ENCODE measurements at regions not wholly inside any gene's neighbourhood (a gene's known extent, or its start where the extent isn't known, plus 50 kb on each side); places are given as distances from the start of the nearest gene placed in this dataset.

DNA sequence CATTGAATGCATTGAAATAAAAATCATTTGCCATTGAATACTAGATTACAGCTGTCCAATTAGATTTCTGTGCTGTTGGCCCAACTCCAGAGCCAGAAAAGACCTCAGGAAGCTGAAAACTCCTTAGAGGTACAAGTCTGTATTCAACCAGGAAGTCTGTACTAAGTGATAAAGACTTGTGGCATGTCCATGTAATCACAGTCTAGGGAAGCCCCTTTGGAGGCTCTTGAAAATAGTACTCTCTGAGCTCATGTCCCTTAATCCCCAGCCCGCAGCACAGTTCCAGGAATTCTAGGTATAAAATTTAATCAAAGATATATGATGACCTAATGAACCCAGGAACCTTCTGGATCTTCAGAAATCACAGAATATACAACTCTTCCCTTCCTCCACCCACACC lies 279.4 kb downstream of the RSL24D1 start:
- no peaks in the 10 kb centered on the region for H3K4me1 ChIP-seq (ENCODE audit: control insufficient read depth in 2 of 2, insufficient read depth in 1 of 2, low read depth in 1 of 2, low read length in 2 of 2)
- H3K9me3 ChIP-seq (replicated peaks in 1 of 2; ENCODE audit: control insufficient read depth in 2 of 2, insufficient read depth in 1 of 2, low read depth in 1 of 2, low read length in 2 of 2) = no peaks in the 10 kb centered on the region
- H3K4me3 ChIP-seq (ENCODE audit: low read length in 2 of 2) = no peak overlapping the region

GRCh38 chr15:54915380-54915779 lies 281.4 kb downstream of the RSL24D1 start:
- H3K27ac ChIP-seq (replicated peaks; ENCODE audit: low read length) = no peak overlapping the region
- no peak overlapping the region for H3K18ac ChIP-seq (ENCODE audit: low read length)
- H2AK5ac ChIP-seq (ENCODE audit: low read depth, low read length) = no peak overlapping the region
- no peak overlapping the region for H3K4ac ChIP-seq (ENCODE audit: low read length)
- no peaks in the 10 kb centered on the region for H3K27me3 ChIP-seq (ENCODE audit: control insufficient read depth in 3 of 3, insufficient read depth in 3 of 3, low read depth in 1 of 3, low read length in 3 of 3)
- H4K8ac ChIP-seq (ENCODE audit: low read depth, low read length) = no peak overlapping the region
- H3K9me3 ChIP-seq (replicated peaks in 1 of 2; ENCODE audit: control insufficient read depth in 2 of 2, insufficient read depth in 1 of 2, low read depth in 1 of 2, low read length in 2 of 2) = no peaks in the 10 kb centered on the region
- no peak overlapping the region for H2BK120ac ChIP-seq (ENCODE audit: low read depth, low read length)
- H3K9ac ChIP-seq (ENCODE audit: low read depth, low read length, poor library complexity) = no peak overlapping the region
- no peaks in the 10 kb centered on the region for H3K36me3 ChIP-seq (replicated peaks in 1 of 2; ENCODE audit: control insufficient read depth in 2 of 2, insufficient read depth in 2 of 2, low read length in 2 of 2)
- H2AFZ ChIP-seq (ENCODE audit: low read length) = no peak overlapping the region
- no peak overlapping the region for H2BK5ac ChIP-seq (ENCODE audit: low read length)
- no peaks in the 10 kb centered on the region for H3K4me1 ChIP-seq (ENCODE audit: control insufficient read depth in 2 of 2, insufficient read depth in 1 of 2, low read depth in 1 of 2, low read length in 2 of 2)
- DNase-seq (ENCODE audit: low spot score) = no peak
- no peaks in the 10 kb centered on the region for H3K79me1 ChIP-seq (ENCODE audit: low read depth, low read length)
- H3K23ac ChIP-seq (ENCODE audit: low read depth, low read length, poor library complexity) = no peak overlapping the region
- no peak overlapping the region for H2BK12ac ChIP-seq (ENCODE audit: low read length)
- no peak overlapping the region for H4K91ac ChIP-seq (ENCODE audit: low read depth, low read length, poor library complexity)
- H3K4me3 ChIP-seq (ENCODE audit: low read length in 2 of 2) = no peak overlapping the region
- no peak overlapping the region for H3K14ac ChIP-seq (ENCODE audit: low read length)
- H3K4me2 ChIP-seq (ENCODE audit: insufficient read depth, low read length, poor library complexity, severe bottlenecking) = no peak overlapping the region
- H2BK15ac ChIP-seq (ENCODE audit: low read length) = no peak overlapping the region

More for the DNA sequence above, 279.4 kb downstream of the RSL24D1 start:
- Histone ChIP-seq H2BK5ac (ENCODE audit: low read length) (no peak overlapping the region), H4K8ac (ENCODE audit: low read depth, low read length) (no peak overlapping the region), H3K4me2 (ENCODE audit: insufficient read depth, low read length, poor library complexity, severe bottlenecking) (no peak overlapping the region), H3K27ac (replicated peaks; ENCODE audit: low read length) (no peak overlapping the region), H3K27me3 (ENCODE audit: control insufficient read depth in 3 of 3, insufficient read depth in 3 of 3, low read depth in 1 of 3, low read length in 3 of 3) (no peaks in the 10 kb centered on the region), H2BK12ac (ENCODE audit: low read length) (no peak overlapping the region), H2BK120ac (ENCODE audit: low read depth, low read length) (no peak overlapping the region), H2AFZ (ENCODE audit: low read length) (no peak overlapping the region), H2BK15ac (ENCODE audit: low read length) (no peak overlapping the region), H4K91ac (ENCODE audit: low read depth, low read length, poor library complexity) (no peak overlapping the region), H3K23ac (ENCODE audit: low read depth, low read length, poor library complexity) (no peak overlapping the region), H3K14ac (ENCODE audit: low read length) (no peak overlapping the region), H3K18ac (ENCODE audit: low read length) (no peak overlapping the region), H3K36me3 (replicated peaks in 1 of 2; ENCODE audit: control insufficient read depth in 2 of 2, insufficient read depth in 2 of 2, low read length in 2 of 2) (no peaks in the 10 kb centered on the region), H2AK5ac (ENCODE audit: low read depth, low read length) (no peak overlapping the region), H3K4ac (ENCODE audit: low read length) (no peak overlapping the region), H3K9ac (ENCODE audit: low read depth, low read length, poor library complexity) (no peak overlapping the region), H3K79me1 (ENCODE audit: low read depth, low read length) (no peaks in the 10 kb centered on the region)
- WGBS, 2 donors (ENCODE audit: extremely low coverage in 2 of 2, insufficient read length in 2 of 2, insufficient replicate concordance in 1 of 2) = no CpG with 5 or more reads among the region's 1 CpG
- DNase-seq (ENCODE audit: low spot score) = no peak

DNA sequence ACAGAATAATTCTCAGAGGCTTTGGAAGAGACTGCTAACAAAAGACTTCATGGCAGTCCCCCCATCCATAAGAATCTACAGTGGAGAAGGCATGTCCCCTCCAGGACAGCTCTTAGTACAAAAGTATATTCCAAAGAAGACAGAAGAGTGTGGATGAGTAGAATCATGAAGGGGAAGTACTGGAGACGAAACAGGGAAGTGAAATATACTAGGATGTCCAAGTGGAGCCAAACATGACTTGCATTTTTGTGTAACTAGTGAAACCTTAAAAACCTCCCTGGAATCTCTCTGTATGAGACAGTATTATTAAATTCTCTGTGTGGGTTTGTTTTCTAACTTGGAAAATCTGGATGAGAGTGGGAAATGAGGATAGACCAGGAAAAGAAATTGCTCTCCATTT lies 312.4 kb downstream of the RSL24D1 start:
- H3K27ac ChIP-seq (replicated peaks; ENCODE audit: low read length) = no peak overlapping the region
- no peak overlapping the region for H3K9ac ChIP-seq (ENCODE audit: low read depth, low read length, poor library complexity)
- H3K36me3 ChIP-seq (replicated peaks in 1 of 2; ENCODE audit: control insufficient read depth in 2 of 2, insufficient read depth in 2 of 2, low read length in 2 of 2) = peaks cover 0 to 2% of the 10 kb centered on the region in 2 donors
- H3K14ac ChIP-seq (ENCODE audit: low read length) = no peak overlapping the region
- no peak overlapping the region for H2AFZ ChIP-seq (ENCODE audit: low read length)
- no peak overlapping the region for H4K91ac ChIP-seq (ENCODE audit: low read depth, low read length, poor library complexity)
- peaks cover 0 to 6% of the 10 kb centered on the region in 2 donors for H3K9me3 ChIP-seq (replicated peaks in 1 of 2; ENCODE audit: control insufficient read depth in 2 of 2, insufficient read depth in 1 of 2, low read depth in 1 of 2, low read length in 2 of 2)
- H3K4me1 ChIP-seq (ENCODE audit: control insufficient read depth in 2 of 2, insufficient read depth in 1 of 2, low read depth in 1 of 2, low read length in 2 of 2) = no peaks in the 10 kb centered on the region
- no peak overlapping the region for H4K8ac ChIP-seq (ENCODE audit: low read depth, low read length)
- no peak overlapping the region for H2BK15ac ChIP-seq (ENCODE audit: low read length)
- H2BK120ac ChIP-seq (ENCODE audit: low read depth, low read length) = no peak overlapping the region
- no peak overlapping the region for H3K18ac ChIP-seq (ENCODE audit: low read length)
- H3K79me1 ChIP-seq (ENCODE audit: low read depth, low read length) = no peaks in the 10 kb centered on the region
- no CpG with 5 or more reads among the region's 1 CpG for WGBS, 2 donors (ENCODE audit: extremely low coverage in 2 of 2, insufficient read length in 2 of 2, insufficient replicate concordance in 1 of 2)
- H2BK12ac ChIP-seq (ENCODE audit: low read length) = no peak overlapping the region
- H3K4ac ChIP-seq (ENCODE audit: low read length) = no peak overlapping the region
- H2BK5ac ChIP-seq (ENCODE audit: low read length) = no peak overlapping the region
- no peak overlapping the region for H2AK5ac ChIP-seq (ENCODE audit: low read depth, low read length)
- H3K23ac ChIP-seq (ENCODE audit: low read depth, low read length, poor library complexity) = no peak overlapping the region
- no peak overlapping the region for H3K4me3 ChIP-seq (ENCODE audit: low read length in 2 of 2)
- H3K27me3 ChIP-seq (ENCODE audit: control insufficient read depth in 3 of 3, insufficient read depth in 3 of 3, low read depth in 1 of 3, low read length in 3 of 3) = no peaks in the 10 kb centered on the region
- no peak overlapping the region for H3K4me2 ChIP-seq (ENCODE audit: insufficient read depth, low read length, poor library complexity, severe bottlenecking)
- no peak for DNase-seq (ENCODE audit: low spot score)

DNA sequence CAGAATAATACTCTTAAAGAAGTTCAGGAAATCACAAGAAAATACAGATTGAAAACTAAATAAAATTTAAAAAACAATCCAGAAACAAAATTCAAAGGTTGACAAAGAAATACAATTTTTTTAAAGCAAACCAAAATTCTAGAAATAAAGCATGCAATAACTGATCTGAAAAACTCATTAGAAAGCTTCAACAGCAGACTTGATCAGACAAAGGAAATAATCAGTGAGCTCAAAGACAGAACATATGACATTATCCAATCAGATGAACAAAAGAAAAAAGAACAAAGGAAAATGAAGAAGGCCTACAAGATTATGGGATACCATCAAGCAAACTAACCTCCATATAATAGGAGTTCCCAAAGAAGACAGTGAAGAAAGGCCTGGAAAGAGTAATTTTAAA lies 336.8 kb downstream of the RSL24D1 start:
- Histone ChIP-seq H3K4ac (ENCODE audit: low read length) (no peak overlapping the region), H3K27me3 (ENCODE audit: control insufficient read depth in 3 of 3, insufficient read depth in 3 of 3, low read depth in 1 of 3, low read length in 3 of 3) (peaks cover 0 to 3% (median 0%) of the 10 kb centered on the region in 3 experiments), H2BK15ac (ENCODE audit: low read length) (no peak overlapping the region), H2BK5ac (ENCODE audit: low read length) (no peak overlapping the region), H3K4me1 (ENCODE audit: control insufficient read depth in 2 of 2, insufficient read depth in 1 of 2, low read depth in 1 of 2, low read length in 2 of 2) (no peaks in the 10 kb centered on the region), H3K14ac (ENCODE audit: low read length) (no peak overlapping the region), H3K9ac (ENCODE audit: low read depth, low read length, poor library complexity) (no peak overlapping the region), H3K23ac (ENCODE audit: low read depth, low read length, poor library complexity) (no peak overlapping the region), H3K4me3 (ENCODE audit: low read length in 2 of 2) (no peak overlapping the region), H2AFZ (ENCODE audit: low read length) (no peak overlapping the region), H3K9me3 (replicated peaks in 1 of 2; ENCODE audit: control insufficient read depth in 2 of 2, insufficient read depth in 1 of 2, low read depth in 1 of 2, low read length in 2 of 2) (peaks cover 0 to 4% of the 10 kb centered on the region in 2 donors), H2AK5ac (ENCODE audit: low read depth, low read length) (no peak overlapping the region), H3K79me1 (ENCODE audit: low read depth, low read length) (no peaks in the 10 kb centered on the region), H2BK12ac (ENCODE audit: low read length) (no peak overlapping the region), H3K36me3 (replicated peaks in 1 of 2; ENCODE audit: control insufficient read depth in 2 of 2, insufficient read depth in 2 of 2, low read length in 2 of 2) (no peaks in the 10 kb centered on the region), H3K4me2 (ENCODE audit: insufficient read depth, low read length, poor library complexity, severe bottlenecking) (no peak overlapping the region), H3K27ac (replicated peaks; ENCODE audit: low read length) (no peak overlapping the region), H4K8ac (ENCODE audit: low read depth, low read length) (no peak overlapping the region), H2BK120ac (ENCODE audit: low read depth, low read length) (no peak overlapping the region), H4K91ac (ENCODE audit: low read depth, low read length, poor library complexity) (no peak overlapping the region), H3K18ac (ENCODE audit: low read length) (no peak overlapping the region)
- no peak for DNase-seq (ENCODE audit: low spot score)

Measured in neuronal stem cell (in vitro differentiated cells).